ENCODE measurements at regions not wholly inside any gene's neighbourhood (a gene's known extent, or its start where the extent isn't known, plus 50 kb on each side); places are given as distances from the start of the nearest gene placed in this dataset.

DNA sequence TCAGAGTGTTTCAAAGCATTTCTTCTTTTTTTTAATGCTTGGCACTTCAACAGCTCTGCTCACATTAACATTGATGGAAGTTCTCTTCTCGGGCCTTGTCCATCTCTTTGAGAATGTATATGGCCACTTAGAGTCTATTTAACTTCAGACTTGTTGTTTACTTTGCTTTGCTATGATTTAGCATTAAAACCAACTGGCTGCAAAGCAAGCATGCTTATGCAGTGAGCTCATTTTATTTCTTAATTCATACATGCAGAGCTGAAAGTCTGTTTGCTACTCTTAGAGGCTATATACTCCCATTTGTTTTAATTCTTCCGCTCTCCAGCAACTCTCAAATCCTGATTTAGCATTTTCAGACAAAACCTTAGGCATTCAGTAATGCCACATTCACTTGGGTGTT, 107.6 kb upstream of the PACRGL start:
- TF ChIP-seq, protein P1, sequence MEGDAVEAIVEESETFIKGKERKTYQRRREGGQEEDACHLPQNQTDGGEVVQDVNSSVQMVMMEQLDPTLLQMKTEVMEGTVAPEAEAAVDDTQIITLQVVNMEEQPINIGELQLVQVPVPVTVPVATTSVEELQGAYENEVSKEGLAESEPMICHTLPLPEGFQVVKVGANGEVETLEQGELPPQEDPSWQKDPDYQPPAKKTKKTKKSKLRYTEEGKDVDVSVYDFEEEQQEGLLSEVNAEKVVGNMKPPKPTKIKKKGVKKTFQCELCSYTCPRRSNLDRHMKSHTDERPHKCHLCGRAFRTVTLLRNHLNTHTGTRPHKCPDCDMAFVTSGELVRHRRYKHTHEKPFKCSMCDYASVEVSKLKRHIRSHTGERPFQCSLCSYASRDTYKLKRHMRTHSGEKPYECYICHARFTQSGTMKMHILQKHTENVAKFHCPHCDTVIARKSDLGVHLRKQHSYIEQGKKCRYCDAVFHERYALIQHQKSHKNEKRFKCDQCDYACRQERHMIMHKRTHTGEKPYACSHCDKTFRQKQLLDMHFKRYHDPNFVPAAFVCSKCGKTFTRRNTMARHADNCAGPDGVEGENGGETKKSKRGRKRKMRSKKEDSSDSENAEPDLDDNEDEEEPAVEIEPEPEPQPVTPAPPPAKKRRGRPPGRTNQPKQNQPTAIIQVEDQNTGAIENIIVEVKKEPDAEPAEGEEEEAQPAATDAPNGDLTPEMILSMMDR (IDR thresholded peaks at IDR 0.05): no peak
- TF ChIP-seq POLR2A (IDR thresholded peaks at IDR 0.05): no peak
